SK-N-MC (cell line): ENCODE measurements at regions not wholly inside any gene's neighbourhood (a gene's known extent, or its start where the extent isn't known, plus 50 kb on each side); places are given as distances from the start of the nearest gene placed in this dataset.

ENCODE experiments used
- EZH2 ChIP-seq: fragments of 200-600 bp; sonication (generic); IDR thresholded peaks from one replicate; pipeline ENCODE4 v1.6.1; 2017; ENCODE audit warnings: antibody characterized with exemption
- FOXP2 ChIP-seq: optimal IDR thresholded peaks from 2 replicates; pipeline ENCODE3; 2011; ENCODE audit warnings: mild to moderate bottlenecking, moderate library complexity; ENCODE audit not compliant: insufficient read depth; ENCODE audit errors: extremely low read length, control extremely low read depth
- POLR2AphosphoS5 ChIP-seq: IDR thresholded peaks from 2 replicates; pipeline ENCODE4 v1.6.1; 2012; ENCODE audit warnings: mild to moderate bottlenecking, low read depth, low read length, borderline replicate concordance

DNA sequence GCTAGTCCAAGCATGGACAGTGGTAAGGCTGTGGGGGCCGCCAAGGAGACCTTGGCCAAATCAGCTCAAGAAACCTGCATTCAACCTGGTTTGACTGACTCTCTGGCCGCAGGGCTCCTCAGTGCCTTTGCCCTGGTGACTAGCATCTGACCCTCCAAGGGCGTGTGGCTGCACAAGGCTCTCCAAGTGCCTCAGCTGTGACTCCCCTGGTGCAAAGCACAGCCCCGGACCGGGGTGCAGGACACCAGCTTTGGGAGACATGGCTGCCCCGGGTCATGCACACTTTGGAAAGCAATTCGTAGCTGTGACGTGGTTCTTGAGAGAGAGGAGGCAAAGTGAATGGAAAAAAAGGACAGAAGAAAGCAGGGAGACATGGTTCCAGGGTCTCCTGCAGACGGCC is 245.2 kb upstream of the IRX2 start:
- TF ChIP-seq POLR2AphosphoS5 (no peak), FOXP2 (no peak), EZH2 (no peak)
